A549 (cell line): ENCODE measurements at regions not wholly inside any gene's neighbourhood (a gene's known extent, or its start where the extent isn't known, plus 50 kb on each side); places are given as distances from the start of the nearest gene placed in this dataset.

ENCODE experiments used
- ATAC-seq, 2 experiments: fragments of 200-7000 bp in 1 of 2; fragments of >200 bp in 1 of 2; cut with Nextera tagmentation in 1 of 2; cut with Tn5 transposase in 1 of 2; 3 replicates each; pipeline versions ENCODE4 v1.8.0 to v1.9.1; 2018 to 2020; ENCODE audit warnings: mild to moderate bottlenecking in 1 of 2, moderate library complexity in 1 of 2
- CTCF ChIA-PET: fragments of 300-600 bp; sonication (Branson Sonifier 250); formaldehyde crosslinking; extraction: SDS; loops from one replicate; lab custom pipeline; 2021; ENCODE audit warnings: antibody characterized with exemption, inconsistent platforms; lab: Yijun Ruan, JAX
- POLR2A ChIA-PET: fragments of 350-600 bp; formaldehyde crosslinking; extraction: SDS; loops from one replicate; lab custom pipeline; 2021; ENCODE audit warnings: antibody characterized with exemption, inconsistent platforms; lab: Yijun Ruan, JAX
- DNase-seq, 2 experiments: peaks; one replicate each; pipeline versions ENCODE4 v3.0.0 to v3.0.0-alpha.2; 2011 to 2016; ENCODE audit warnings: low read depth in 1 of 2, low spot score in 1 of 2
- FAIRE-seq: peaks from 2 replicates; lab custom pipeline; 2011; peaks lifted over from hg19 to GRCh38; lab: Jason Lieb, UNC
- H3K27ac ChIP-seq, 2 experiments: fragments of >200 bp; sonication (Bioruptor Twin); formaldehyde crosslinking; 3 replicates each; pipeline ENCODE4 v1.5.1; 2016 to 2017
- H3K4me1 ChIP-seq: fragments of >200 bp; sonication (Bioruptor Twin); formaldehyde crosslinking; 3 replicates; pipeline ENCODE4 v1.6.1; 2016
- H3K4me2 ChIP-seq: fragments of >200 bp; sonication (Bioruptor Twin); formaldehyde crosslinking; 3 replicates; pipeline ENCODE4 v1.6.1; 2016
- H3K4me3 ChIP-seq: fragments of >200 bp; sonication (Bioruptor Twin); formaldehyde crosslinking; 3 replicates; pipeline ENCODE4 v1.5.1; 2016
- H3K9me3 ChIP-seq: fragments of >200 bp; sonication (Bioruptor Twin); formaldehyde crosslinking; 3 replicates; pipeline ENCODE4 v1.6.1; 2016
- BCL3 ChIP-seq: fragments of >200 bp; sonication (Bioruptor Twin); formaldehyde crosslinking; IDR thresholded peaks from 3 replicates; pipeline ENCODE4 v1.6.1; 2016
- CBX2 ChIP-seq: fragments of 200-600 bp; sonication (generic); IDR thresholded peaks from 2 replicates; pipeline ENCODE4 v1.6.1; 2016; ENCODE audit warnings: low read depth, mild to moderate bottlenecking, borderline replicate concordance
- CBX8 ChIP-seq: fragments of 200-600 bp; sonication (generic); IDR thresholded peaks from 2 replicates; pipeline ENCODE4 v1.6.1; 2016
- CEBPB ChIP-seq, 2 experiments: fragments of >200 bp in 1 of 2; sonication (Bioruptor Twin) in 1 of 2; formaldehyde crosslinking in 1 of 2; IDR thresholded peaks; 2 replicates each; pipeline ENCODE4 v1.6.1; 2012 to 2016
- CHD2 ChIP-seq: fragments of 150-350 bp; IDR thresholded peaks from 2 replicates; pipeline ENCODE4 v1.6.1; 2014; ENCODE audit warnings: low read length; ENCODE audit not compliant: partially characterized antibody
- EHF ChIP-seq: fragments of 250-450 bp; sonication (Bioruptor Pico); IDR thresholded peaks from 2 replicates; pipeline ENCODE4 v1.5.0; 2020; ENCODE audit warnings: mild to moderate bottlenecking
- EP300 ChIP-seq, 2 experiments: fragments of >200 bp; sonication (Bioruptor Twin); formaldehyde crosslinking; IDR thresholded peaks; 2 replicates in 1 of 2; 3 replicates in 1 of 2; pipeline ENCODE4 v1.6.1; 2016 to 2017
- GATA3 ChIP-seq: IDR thresholded peaks from 2 replicates; pipeline ENCODE4 v1.6.1; 2012; ENCODE audit warnings: borderline replicate concordance
- HDAC2 ChIP-seq: fragments of 200-600 bp; sonication (generic); IDR thresholded peaks from 2 replicates; pipeline ENCODE4 v1.6.1; 2016
- HES2 ChIP-seq: fragments of >200 bp; sonication (Bioruptor Twin); formaldehyde crosslinking; IDR thresholded peaks from 2 replicates; pipeline ENCODE4 v1.6.1; 2016
- HEYL ChIP-seq: fragments of 250-450 bp; sonication (Bioruptor Pico); IDR thresholded peaks from 2 replicates; pipeline ENCODE4 v1.8.0; 2021; ENCODE audit warnings: mild to moderate bottlenecking, moderate library complexity
- HMGXB4 ChIP-seq: fragments of 250-450 bp; sonication (Bioruptor Pico); IDR thresholded peaks from 2 replicates; pipeline ENCODE4 v1.5.0; 2021; ENCODE audit warnings: mild to moderate bottlenecking, moderate library complexity, borderline replicate concordance
- HOXA7 ChIP-seq: fragments of 250-450 bp; sonication (Bioruptor Pico); IDR thresholded peaks from 2 replicates; pipeline ENCODE4 v1.5.0; 2020; ENCODE audit warnings: mild to moderate bottlenecking, moderate library complexity
- KDM5A ChIP-seq: fragments of 200-600 bp; sonication (generic); IDR thresholded peaks from 2 replicates; pipeline ENCODE4 v1.6.1; 2016; ENCODE audit warnings: antibody characterized with exemption, mild to moderate bottlenecking
- MAFK ChIP-seq: fragments of 450-650 bp; IDR thresholded peaks from 2 replicates; pipeline ENCODE4 v1.6.1; 2014; ENCODE audit not compliant: partially characterized antibody
- MAX ChIP-seq: IDR thresholded peaks from 2 replicates; pipeline ENCODE4 v1.6.1; 2012
- MAZ ChIP-seq: fragments of 150-350 bp; IDR thresholded peaks from 2 replicates; pipeline ENCODE4 v1.6.1; 2014; ENCODE audit warnings: antibody characterized with exemption, low read depth, low read length, borderline replicate concordance
- NPAS2 ChIP-seq: fragments of 250-450 bp; sonication (Bioruptor Pico); IDR thresholded peaks from 2 replicates; pipeline ENCODE4 v1.8.0; 2022; ENCODE audit warnings: mild to moderate bottlenecking, moderate library complexity, borderline replicate concordance
- NR3C1 ChIP-seq: fragments of >200 bp; sonication (Bioruptor Twin); formaldehyde crosslinking; IDR thresholded peaks from 3 replicates; pipeline ENCODE4 v1.6.1; 2017
- POLR2A ChIP-seq: IDR thresholded peaks from 2 replicates; pipeline ENCODE4 v1.6.1; 2012; ENCODE audit warnings: mild to moderate bottlenecking, low read length
- RCOR1 ChIP-seq: fragments of 150-350 bp; IDR thresholded peaks from 2 replicates; pipeline ENCODE4 v1.6.1; 2014; ENCODE audit warnings: antibody characterized with exemption, low read length, low read depth
- REST ChIP-seq: fragments of 200-600 bp; sonication (generic); IDR thresholded peaks from 2 replicates; pipeline ENCODE4 v1.6.1; 2016; ENCODE audit warnings: antibody characterized with exemption, mild to moderate bottlenecking, moderate library complexity
- RFX5 ChIP-seq: fragments of 450-650 bp; IDR thresholded peaks from 2 replicates; pipeline ENCODE4 v1.7.1; 2014; ENCODE audit warnings: antibody characterized with exemption, mild to moderate bottlenecking, moderate library complexity
- SMC3 ChIP-seq: fragments of >200 bp; sonication (Bioruptor Twin); formaldehyde crosslinking; IDR thresholded peaks from 3 replicates; pipeline ENCODE4 v1.6.1; 2018; ENCODE audit warnings: inconsistent platforms
- SREBF2 ChIP-seq: fragments of 450-650 bp; IDR thresholded peaks from 2 replicates; pipeline ENCODE4 v1.6.1; 2014; ENCODE audit warnings: mild to moderate bottlenecking, moderate library complexity
- ZC3H11A ChIP-seq: fragments of 450-650 bp; IDR thresholded peaks from 2 replicates; pipeline ENCODE4 v1.6.1; 2014; ENCODE audit warnings: antibody characterized with exemption, mild to moderate bottlenecking
- ZFP36 ChIP-seq: fragments of 450-650 bp; IDR thresholded peaks from 2 replicates; pipeline ENCODE4 v1.6.1; 2014; ENCODE audit warnings: borderline replicate concordance; ENCODE audit not compliant: partially characterized antibody
- WGBS: methylation state at CpG from one replicate; pipeline ENCODE4 v1.1.6; 2017; ENCODE audit errors: missing lambda C conversion rate; 5-methylcytosine and 5-hydroxymethylcytosine counted together

GRCh38 chr7:91551377-91552175, 287.3 kb downstream of the FZD1 start:
- ATAC-seq (no peak), FAIRE-seq (no peak), DNase-seq (no peak)
- 28% methylated on average over 5 of the region's 5 CpGs for WGBS
- CTCF ChIA-PET: interaction anchor here (0.6 kb wide), 1 partner anchor 220 kb away, joined by 3 read pairs; no protein-coding TSS in a partner anchor
- Histone ChIP-seq H3K4me3 (no peak overlapping the region), H3K4me2 (no peak overlapping the region), H3K4me1 (no peaks in the 10 kb centered on the region; the same call in 2 of the 3 replicates), H3K9me3 (no peaks in the 10 kb centered on the region), H3K27ac (no peak overlapping the region)
- no peak for TF ChIP-seq CEBPB (IDR thresholded peaks at IDR 0.05)
- TF ChIP-seq MAX: no peak
- TF ChIP-seq SMC3: no peak
- TF ChIP-seq RCOR1: no peak
- no peak for TF ChIP-seq MAZ
- no peak for TF ChIP-seq CHD2
- no peak for TF ChIP-seq POLR2A
- TF ChIP-seq GATA3: no peak
- no peak for TF ChIP-seq ZFP36
- POLR2A ChIA-PET: no interaction called here

GRCh38 chr7:91553410-91553895, 289.2 kb downstream of the FZD1 start:
- FAIRE-seq: no peak
- H3K4me3 ChIP-seq: no peak overlapping the region
- CTCF ChIA-PET: no interaction called here
- TF ChIP-seq REST: no peak
- TF ChIP-seq ZC3H11A: no peak
- TF ChIP-seq HES2: no peak
- no peak for TF ChIP-seq SMC3
- no peak for TF ChIP-seq HDAC2
- no peak for TF ChIP-seq CEBPB (IDR thresholded peaks at IDR 0.05)
- TF ChIP-seq CBX2: no peak
- no peak for TF ChIP-seq EHF (CRISPR knock-in tag)
- no peak for TF ChIP-seq CBX8
- no peak for TF ChIP-seq POLR2A
- TF ChIP-seq, all 56 proteins: peak for 0
- no peak for DNase-seq
- no peak overlapping the region for H3K27ac ChIP-seq
- H3K9me3 ChIP-seq: no peaks in the 10 kb centered on the region
- POLR2A ChIA-PET: no interaction called here
- 89% methylated on average over 3 of the region's 3 CpGs for WGBS
- H3K4me1 ChIP-seq: peaks cover 15% of the 10 kb centered on the region
- no peak for ATAC-seq
- H3K4me2 ChIP-seq: no peak overlapping the region

- Histone ChIP-seq H3K4me3 (no peak overlapping the region), H3K4me2 (no peak overlapping the region), H3K9me3 (no peaks in the 10 kb centered on the region), H3K4me1 (peaks cover 21% of the 10 kb centered on the region), H3K27ac (peak overlapping the region in 1 of 2 experiments; percentile 9; a peak in 1 of 6 replicates)
- 78% methylated on average over 6 of the region's 6 CpGs for WGBS
- no peak for FAIRE-seq
- POLR2A ChIA-PET: no interaction called here
- no peak for TF ChIP-seq HEYL (CRISPR knock-in tag)
- no peak for TF ChIP-seq RCOR1
- no peak for TF ChIP-seq EHF (CRISPR knock-in tag)
- TF ChIP-seq NR3C1: no peak
- TF ChIP-seq MAFK: no peak
- TF ChIP-seq SREBF2: no peak
- TF ChIP-seq NPAS2 (CRISPR knock-in tag): no peak
- TF ChIP-seq HOXA7 (CRISPR knock-in tag): no peak
- no peak for TF ChIP-seq EP300 (IDR thresholded peaks at IDR 0.05)
- no peak for TF ChIP-seq BCL3
- no peak for TF ChIP-seq RFX5
- TF ChIP-seq HMGXB4 (CRISPR knock-in tag): no peak
- no peak for TF ChIP-seq GATA3
- TF ChIP-seq KDM5A: no peak
- no peak for ATAC-seq
- no peak for DNase-seq
- CTCF ChIA-PET: no interaction called here
These were observed 290.6 kb downstream of the FZD1 start for GRCh38 chr7:91554883-91555282.
